HK-2 (cell line): ENCODE measurements at regions not wholly inside any gene's neighbourhood (a gene's known extent, or its start where the extent isn't known, plus 50 kb on each side); places are given as distances from the start of the nearest gene placed in this dataset.

ENCODE experiments used
- DNase-seq: peaks from one replicate; pipeline ENCODE4 v3.0.0-alpha.2; 2018; ENCODE audit not compliant: unreplicated experiment

GRCh38 chr10:28926932-28927331 lies 249.6 kb downstream of the BAMBI start:
- no peak for DNase-seq

- no peak for DNase-seq
Measured at GRCh38 chr10:28928484-28928883, 251.2 kb downstream of the BAMBI start.

- no peak for DNase-seq
Measured at GRCh38 chr10:28929942-28930341, 252.6 kb downstream of the BAMBI start.

GRCh38 chr10:28930514-28931495 lies 253.5 kb downstream of the BAMBI start:
- DNase-seq = no peak

GRCh38 chr10:28935061-28935460 lies 257.7 kb downstream of the BAMBI start:
- no peak for DNase-seq

GRCh38 chr10:28937959-28938358 lies 260.6 kb downstream of the BAMBI start:
- DNase-seq = no peak

- no peak for DNase-seq
Measured at GRCh38 chr10:28938745-28939144, 261.4 kb downstream of the BAMBI start.

- DNase-seq = no peak
Measured at GRCh38 chr10:28939281-28940157, 262.2 kb downstream of the BAMBI start.

GRCh38 chr10:28940158-28940888 lies 263.0 kb downstream of the BAMBI start:
- no peak for DNase-seq

- DNase-seq = no peak
Measured at GRCh38 chr10:28942012-28942411, 264.7 kb downstream of the BAMBI start.

GRCh38 chr10:28945959-28946358 lies 268.6 kb downstream of the BAMBI start:
- no peak for DNase-seq

GRCh38 chr10:28946479-28946878 lies 269.2 kb downstream of the BAMBI start:
- DNase-seq = no peak

GRCh38 chr10:28947171-28947570 lies 269.9 kb downstream of the BAMBI start:
- DNase-seq = no peak

- no peak for DNase-seq
Measured at GRCh38 chr10:28948046-28948445, 270.7 kb downstream of the BAMBI start.

GRCh38 chr10:28949005-28950004 lies 272.0 kb downstream of the BAMBI start:
- DNase-seq = no peak

- DNase-seq = no peak
Measured at GRCh38 chr10:28951484-28951883, 274.2 kb downstream of the BAMBI start.

GRCh38 chr10:28952523-28952922 lies 275.2 kb downstream of the BAMBI start:
- no peak for DNase-seq

GRCh38 chr10:28954211-28954610 lies 276.9 kb downstream of the BAMBI start:
- no peak for DNase-seq

- DNase-seq = no peak
Measured at GRCh38 chr10:28958468-28958867, 281.1 kb downstream of the BAMBI start.

- no peak for DNase-seq
Measured at GRCh38 chr10:28959850-28960501, 282.7 kb downstream of the BAMBI start.
